IMR-90 (cell line): ENCODE measurements at regions not wholly inside any gene's neighbourhood (a gene's known extent, or its start where the extent isn't known, plus 50 kb on each side); places are given as distances from the start of the nearest gene placed in this dataset.

Experiments
- ATAC-seq: fragments of 200-7000 bp; cut with Tn5 transposase; 2 replicates; pipeline ENCODE4 v1.9.1; 2020; ENCODE audit warnings: low read depth, mild to moderate bottlenecking, moderate library complexity
- BruUV-seq: library from RNA; stranded (reverse); fragments of 400-500 nt; replicated peaks from 2 replicates; lab custom pipeline; 2021; lab: Mats Ljungman, UMichigan
- CTCF ChIA-PET: fragments of 300-600 bp; formaldehyde crosslinking; extraction: SDS; loops from one replicate; lab custom pipeline; 2021; ENCODE audit warnings: antibody characterized with exemption; lab: Yijun Ruan, JAX
- POLR2A ChIA-PET: fragments of 300-600 bp; sonication (Branson Sonifier 250); formaldehyde crosslinking; loops from one replicate; lab custom pipeline; 2022; ENCODE audit warnings: antibody characterized with exemption; ENCODE audit not compliant: unreplicated experiment; lab: Charles Lee
- DNase-seq: peaks from one replicate; pipeline ENCODE4 v3.0.0; 2013
- H2AFZ ChIP-seq: replicated peaks from 2 replicates; pipeline ENCODE3; 2013; ENCODE audit warnings: low read length, mild to moderate bottlenecking; ENCODE audit not compliant: poor library complexity
- H2AK5ac ChIP-seq: 2 replicates; pipeline ENCODE4 v1.6.1; 2013; ENCODE audit warnings: low read depth, low read length, inconsistent platforms
- H2AK9ac ChIP-seq: replicated peaks from 2 replicates; pipeline ENCODE3; 2013; ENCODE audit warnings: mild to moderate bottlenecking, low read depth, low read length, moderate library complexity; ENCODE audit not compliant: poor library complexity
- H2BK120ac ChIP-seq: 2 replicates; pipeline ENCODE4 v1.6.1; 2013; ENCODE audit warnings: low read depth, low read length, inconsistent platforms
- H2BK15ac ChIP-seq: 3 replicates; pipeline ENCODE4 v1.6.1; 2013; ENCODE audit warnings: low read depth, low read length, inconsistent platforms
- H2BK20ac ChIP-seq: 2 replicates; pipeline ENCODE4 v1.6.1; 2013; ENCODE audit warnings: low read depth, mild to moderate bottlenecking, inconsistent platforms, low read length, moderate library complexity
- H2BK5ac ChIP-seq: 2 replicates; pipeline ENCODE4 v1.6.1; 2013; ENCODE audit warnings: mild to moderate bottlenecking, low read depth, low read length, inconsistent platforms; ENCODE audit not compliant: poor library complexity, severe bottlenecking
- H3K14ac ChIP-seq: replicated peaks from 2 replicates; pipeline ENCODE4 v1.6.1; 2013; ENCODE audit warnings: low read depth, low read length, inconsistent platforms
- H3K18ac ChIP-seq: 2 replicates; pipeline ENCODE4 v1.6.1; 2013; ENCODE audit warnings: low read depth, low read length, control low read depth
- H3K23ac ChIP-seq: 2 replicates; pipeline ENCODE4 v1.6.1; 2013; ENCODE audit warnings: low read depth, low read length, inconsistent platforms
- H3K27ac ChIP-seq: 2 replicates; pipeline ENCODE4 v1.5.1; 2013; ENCODE audit warnings: mild to moderate bottlenecking, control low read depth, low read length; ENCODE audit not compliant: insufficient read depth
- H3K27me3 ChIP-seq: 2 replicates; pipeline ENCODE4 v1.6.1; 2013; ENCODE audit warnings: low read length; ENCODE audit not compliant: control insufficient read depth, insufficient read depth
- H3K36me3 ChIP-seq: 2 replicates; pipeline ENCODE4 v1.6.1; 2013; ENCODE audit warnings: low read length, mixed read lengths; ENCODE audit not compliant: control insufficient read depth, insufficient read depth
- H3K4ac ChIP-seq: 2 replicates; pipeline ENCODE4 v1.6.1; 2013; ENCODE audit warnings: low read depth, low read length, inconsistent platforms
- H3K4me1 ChIP-seq: 2 replicates; pipeline ENCODE4 v1.6.1; 2013; ENCODE audit warnings: low read length, mixed read lengths; ENCODE audit not compliant: control insufficient read depth, insufficient read depth
- H3K4me2 ChIP-seq: 2 replicates; pipeline ENCODE4 v1.6.1; 2013; ENCODE audit warnings: low read depth, mild to moderate bottlenecking, control low read depth, low read length, moderate library complexity
- H3K4me3 ChIP-seq: 2 replicates; pipeline ENCODE4 v1.5.1; 2013; ENCODE audit warnings: low read depth, mild to moderate bottlenecking, control low read depth, low read length, moderate library complexity; ENCODE audit not compliant: insufficient read depth
- H3K56ac ChIP-seq: 2 replicates; pipeline ENCODE4 v1.6.1; 2013; ENCODE audit warnings: low read length, inconsistent platforms; ENCODE audit not compliant: insufficient read depth; ENCODE audit errors: extremely low read depth
- H3K79me1 ChIP-seq, 2 experiments: 2 replicates each; pipeline ENCODE4 v1.6.1; 2013; ENCODE audit warnings: low read length in 2 of 2, inconsistent platforms in 1 of 2, low read depth in 1 of 2
- H3K9ac ChIP-seq: 2 replicates; pipeline ENCODE4 v1.6.1; 2013; ENCODE audit warnings: low read depth, low read length, control low read depth
- H3K9me1 ChIP-seq: 2 replicates; pipeline ENCODE4 v1.6.1; 2013; ENCODE audit warnings: low read length, inconsistent platforms; ENCODE audit not compliant: insufficient read depth
- H3K9me3 ChIP-seq: 2 replicates; pipeline ENCODE4 v1.6.1; 2013; ENCODE audit warnings: low read length; ENCODE audit not compliant: control insufficient read depth, insufficient read depth
- H4K20me1 ChIP-seq: 2 replicates; pipeline ENCODE4 v1.6.1; 2013; ENCODE audit warnings: low read length, inconsistent platforms; ENCODE audit not compliant: insufficient read depth
- H4K5ac ChIP-seq: 2 replicates; pipeline ENCODE4 v1.6.1; 2013; ENCODE audit warnings: mild to moderate bottlenecking, low read depth, low read length, control low read depth
- H4K8ac ChIP-seq, 2 experiments: 2 replicates each; pipeline ENCODE4 v1.6.1; 2013; ENCODE audit warnings: low read depth in 2 of 2, low read length in 2 of 2, control low read depth in 1 of 2, inconsistent platforms in 1 of 2
- H4K91ac ChIP-seq: 2 replicates; pipeline ENCODE4 v1.6.1; 2013; ENCODE audit warnings: low read depth, low read length, inconsistent platforms; ENCODE audit not compliant: insufficient read depth
- CEBPB ChIP-seq: IDR thresholded peaks from 2 replicates; pipeline ENCODE4 v1.6.1; 2012; ENCODE audit warnings: low read depth, low read length, improper control_type of control experiment
- CHD1 ChIP-seq: IDR thresholded peaks from 2 replicates; pipeline ENCODE4 v1.6.1; 2012; ENCODE audit warnings: low read depth, low read length, improper control_type of control experiment
- RCOR1 ChIP-seq: IDR thresholded peaks from 2 replicates; pipeline ENCODE4 v1.6.1; 2012; ENCODE audit warnings: mild to moderate bottlenecking, low read length, improper control_type of control experiment; ENCODE audit not compliant: insufficient replicate concordance
- WGBS, 2 experiments: methylation state at CpG; one replicate each; pipeline versions ENCODE4 v1.1.5 to v1.1.7; 2013; ENCODE audit warnings: missing lambda C conversion rate in 2 of 2; ENCODE audit not compliant: insufficient read length in 1 of 2; ENCODE audit errors: extremely low coverage in 2 of 2; 5-methylcytosine and 5-hydroxymethylcytosine counted together
- dilution Hi-C: fragments of 300-500 bp; cut with HindIII; formaldehyde crosslinking; loops from one replicate; pipeline ENCODE4 v1.14.3; 2018; ENCODE audit warnings: low sequenced_read_pairs; ENCODE audit not compliant: unreplicated experiment
- in situ Hi-C: fragments of 300-500 bp; cut with MboI; formaldehyde crosslinking; loops from 3 replicates; pipeline ENCODE4 v1.14.3; 2019; ENCODE audit warnings: low sequenced_read_pairs, inconsistent platforms, mixed read lengths
- intact Hi-C: fragments of 100-400 bp; cut with micrococcal nuclease; formaldehyde crosslinking; loops from 2 replicates; pipeline ENCODE4 v1.10.0; 2022

DNA sequence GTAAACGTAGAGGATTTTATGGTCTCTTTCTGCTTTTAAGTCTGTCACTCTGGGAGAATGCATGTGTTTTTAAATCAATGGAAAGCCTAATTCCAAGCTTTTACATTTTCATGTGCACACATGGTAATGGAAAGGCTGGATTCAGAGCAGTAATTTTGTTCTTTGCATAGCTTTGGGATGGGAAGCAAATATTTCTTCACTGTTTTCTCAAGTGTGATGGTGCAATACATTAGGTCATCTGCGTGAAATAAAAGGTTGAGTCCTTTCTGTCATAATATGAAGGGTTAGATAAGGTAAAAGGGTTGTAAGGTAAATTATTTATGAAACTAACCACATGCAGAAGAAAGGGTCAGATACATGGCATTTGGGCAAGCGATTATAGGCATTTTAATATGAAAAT, 88.2 kb upstream of the NR3C1 start:
- no peak overlapping the region for H3K4ac ChIP-seq
- H3K9ac ChIP-seq = no peak overlapping the region
- dilution Hi-C loops (no loop called here), in situ Hi-C loops (no loop called here), intact Hi-C loops (no loop called here)
- H3K4me1 ChIP-seq = peaks cover 4% of the 10 kb centered on the region
- no peak overlapping the region for H4K91ac ChIP-seq
- POLR2A ChIA-PET = no interaction called here
- no peaks in the 10 kb centered on the region for H3K9me3 ChIP-seq
- H2AK5ac ChIP-seq = no peak overlapping the region
- no peak overlapping the region for H2BK120ac ChIP-seq
- H3K18ac ChIP-seq = no peak overlapping the region
- no peak overlapping the region for H2BK20ac ChIP-seq
- H3K23ac ChIP-seq = no peak overlapping the region
- ATAC-seq (no peak), DNase-seq (no peak)
- TF ChIP-seq RCOR1 (no peak), CHD1 (no peak), CEBPB (peak; percentile 75)
- H4K20me1 ChIP-seq = no peaks in the 10 kb centered on the region
- no peak overlapping the region for H4K5ac ChIP-seq
- no peak overlapping the region for H2BK5ac ChIP-seq
- H2BK15ac ChIP-seq = no peak overlapping the region
- no TSS peak for BruUV-seq
- no peak overlapping the region for H3K56ac ChIP-seq
- no peak overlapping the region for H3K27ac ChIP-seq
- no peaks in the 10 kb centered on the region for H3K79me1 ChIP-seq
- no peak overlapping the region for H2AK9ac ChIP-seq
- H3K4me3 ChIP-seq = no peak overlapping the region
- H4K8ac ChIP-seq = no peak overlapping the region
- no CpG with 5 or more reads among the region's 3 CpGs for WGBS, 2 experiments
- no peak overlapping the region for H3K4me2 ChIP-seq
- CTCF ChIA-PET = no interaction called here
- H3K9me1 ChIP-seq = peaks cover 7% of the 10 kb centered on the region; the same call in 1 of the 2 replicates
- no peak overlapping the region for H2AFZ ChIP-seq
- H3K14ac ChIP-seq = no peak overlapping the region
- H3K27me3 ChIP-seq = no peaks in the 10 kb centered on the region
- H3K36me3 ChIP-seq = no peaks in the 10 kb centered on the region
